Activated effector memory CD4-positive, alpha-beta T cell treated with anti-CD3 and anti-CD28 coated beads, Interleukin-2, amount 50 U/mL, for 16 hours (primary cell): ENCODE measurements at regions not wholly inside any gene's neighbourhood (a gene's known extent, or its start where the extent isn't known, plus 50 kb on each side); places are given as distances from the start of the nearest gene placed in this dataset.

ENCODE experiments used
- DNase-seq: peaks from one replicate; pipeline ENCODE4 v3.0.0-alpha.2; 2020

DNA sequence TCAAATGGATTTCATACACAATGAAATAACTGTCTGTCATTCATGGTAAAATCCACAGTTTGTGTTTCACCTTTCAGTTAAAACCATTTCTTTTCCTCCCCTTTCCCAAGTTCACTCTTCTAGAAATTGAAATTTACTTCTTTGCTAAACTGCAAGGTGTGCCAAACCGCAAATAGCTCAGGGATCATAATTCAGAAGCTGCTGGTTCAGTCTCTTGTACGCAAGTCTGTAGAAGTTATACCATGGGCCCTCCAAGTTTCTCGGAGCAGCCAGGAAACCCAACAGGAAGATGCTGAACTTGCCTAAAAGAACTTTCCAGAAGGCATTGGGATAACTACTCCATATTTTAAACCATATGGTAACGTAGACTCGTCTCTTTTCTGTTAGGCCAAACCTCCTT lies 268.9 kb downstream of the FLRT2 start:
- DNase-seq, result no peak

GRCh38 chr14:85793533-85793932 lies 263.6 kb downstream of the FLRT2 start:
- no peak for DNase-seq

DNA sequence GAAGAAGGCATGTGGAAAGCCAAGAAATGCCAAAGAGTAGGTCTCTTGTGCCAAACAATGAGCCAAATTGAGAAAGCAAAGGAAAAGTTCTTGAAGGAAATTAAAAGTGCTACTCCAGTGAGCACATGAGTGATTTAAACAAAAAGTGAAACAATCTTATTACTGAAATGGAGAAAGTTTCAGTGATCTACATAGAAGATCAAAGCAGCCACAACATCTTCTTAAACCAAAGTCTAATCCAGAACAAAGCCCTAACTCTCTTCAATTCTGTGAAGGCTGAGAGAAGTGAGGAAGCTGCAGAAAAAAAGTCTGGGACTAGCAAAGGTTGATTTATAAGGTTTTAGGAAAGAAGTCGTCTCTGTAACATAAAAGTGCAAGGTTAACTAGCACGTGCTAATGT lies 259.6 kb downstream of the FLRT2 start:
- no peak for DNase-seq

GRCh38 chr14:85788470-85789233 lies 258.7 kb downstream of the FLRT2 start:
- DNase-seq, result no peak

GRCh38 chr14:85766295-85766694 lies 236.4 kb downstream of the FLRT2 start:
- no peak for DNase-seq

DNA sequence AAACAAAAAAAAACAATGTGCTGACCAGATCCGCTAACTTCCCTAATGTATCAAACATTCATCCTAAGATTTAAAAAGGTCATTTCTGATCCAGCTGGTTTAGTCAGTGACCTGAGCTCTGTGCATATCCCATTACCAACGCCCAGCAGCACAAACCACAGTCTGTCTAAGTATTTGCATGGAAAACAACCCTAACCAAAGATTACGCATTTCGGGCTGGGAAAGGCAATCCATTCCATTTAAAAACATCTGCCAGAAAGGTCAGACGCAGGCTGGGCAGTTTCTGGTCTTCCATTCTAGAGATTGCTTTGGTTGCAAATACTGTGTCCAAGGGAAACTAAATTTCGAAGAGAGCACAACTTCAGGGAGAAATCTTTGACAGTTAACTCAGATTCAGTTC lies 234.9 kb downstream of the FLRT2 start:
- DNase-seq, result no peak

GRCh38 chr14:85762526-85762925 lies 232.6 kb downstream of the FLRT2 start:
- no peak for DNase-seq

GRCh38 chr14:85752175-85752574 lies 222.2 kb downstream of the FLRT2 start:
- no peak for DNase-seq

DNA sequence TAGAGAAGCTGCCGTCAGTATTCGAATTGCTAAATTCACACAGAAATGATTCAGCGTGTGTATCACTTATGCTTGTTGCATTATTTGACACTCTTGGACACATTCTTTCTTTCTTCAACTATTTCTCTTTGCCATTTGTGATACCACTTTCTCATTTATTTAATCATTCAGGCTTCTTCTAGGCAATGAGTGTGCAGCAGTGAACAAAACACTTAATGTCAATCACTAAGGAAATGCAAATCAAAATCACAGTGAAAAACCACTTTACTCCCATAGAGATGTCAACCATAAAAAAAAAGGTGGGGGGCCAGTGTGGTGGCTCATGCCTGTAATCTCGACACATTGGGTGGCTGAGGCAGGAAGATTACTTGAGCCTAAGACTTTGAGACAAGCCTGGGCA lies 214.6 kb downstream of the FLRT2 start:
- no peak for DNase-seq

GRCh38 chr14:85732031-85732430 lies 202.1 kb downstream of the FLRT2 start:
- no peak for DNase-seq

- DNase-seq, result no peak
Measured at GRCh38 chr14:85731186-85731585, 201.2 kb downstream of the FLRT2 start.

- DNase-seq, result no peak
Measured at GRCh38 chr14:85728476-85729065, 198.6 kb downstream of the FLRT2 start.

- no peak for DNase-seq
Measured at GRCh38 chr14:85714069-85714468, 184.1 kb downstream of the FLRT2 start.

GRCh38 chr14:85711620-85712019 lies 181.7 kb downstream of the FLRT2 start:
- no peak for DNase-seq
